Epithelial cell of prostate (primary cell): ENCODE measurements at regions not wholly inside any gene's neighbourhood (a gene's known extent, or its start where the extent isn't known, plus 50 kb on each side); places are given as distances from the start of the nearest gene placed in this dataset.
A peak's percentile ranks its signal among the peaks of the same experiment; 100 is the strongest.

ENCODE experiments used
- DNase-seq: peaks from one replicate; pipeline ENCODE4 v3.0.0-alpha.2; 2011; ENCODE audit warnings: low read depth, low spot score
- H3K27ac ChIP-seq: fragments of 450-650 bp; 2 replicates; pipeline ENCODE4 v1.5.1; 2017; ENCODE audit warnings: mild to moderate bottlenecking

DNA sequence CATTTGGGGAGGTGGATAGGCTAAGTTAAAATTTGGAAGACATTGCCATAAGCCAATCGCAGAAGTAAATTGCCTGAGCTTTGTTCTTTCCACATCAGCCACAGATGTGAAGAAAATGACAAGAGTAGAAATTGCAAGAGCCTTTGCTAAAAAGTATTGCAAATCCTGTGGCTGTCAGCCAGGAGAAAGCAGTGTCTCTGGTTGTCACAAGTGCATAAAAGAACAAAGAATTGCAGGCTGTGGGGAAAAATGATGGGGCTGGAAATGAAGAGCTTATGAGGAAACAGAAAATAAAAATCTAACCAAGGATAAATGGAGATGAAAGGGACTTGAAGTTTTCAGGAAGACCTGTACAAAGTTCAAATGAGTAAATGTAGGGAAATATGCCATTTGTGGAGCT lies 344.8 kb downstream of the CSNK1G3 start:
- DNase-seq = no peak

DNA sequence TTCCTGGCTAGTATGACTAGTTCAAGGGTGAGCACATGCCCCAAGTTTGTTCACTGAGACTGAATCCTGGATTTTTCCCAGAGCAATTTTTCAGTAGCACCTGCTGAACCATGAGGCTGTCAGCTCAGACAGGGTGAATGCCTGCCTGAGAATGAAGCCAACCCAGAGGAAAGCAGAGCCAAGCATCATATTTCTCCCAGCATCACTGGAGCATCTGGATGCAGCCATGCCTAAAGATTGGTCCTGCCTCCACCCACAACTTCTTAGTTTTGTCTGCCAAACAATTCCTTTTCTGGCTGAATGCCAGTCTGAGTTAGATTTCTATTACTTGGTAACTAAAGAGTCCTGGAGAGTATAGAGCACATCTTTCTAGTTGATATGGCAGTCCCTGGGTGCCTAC lies 343.6 kb downstream of the CSNK1G3 start:
- no peak for DNase-seq
- H3K27ac ChIP-seq = no peak overlapping the region

More for the DNA sequence above, 344.8 kb downstream of the CSNK1G3 start:
- H3K27ac ChIP-seq = no peak overlapping the region

DNA sequence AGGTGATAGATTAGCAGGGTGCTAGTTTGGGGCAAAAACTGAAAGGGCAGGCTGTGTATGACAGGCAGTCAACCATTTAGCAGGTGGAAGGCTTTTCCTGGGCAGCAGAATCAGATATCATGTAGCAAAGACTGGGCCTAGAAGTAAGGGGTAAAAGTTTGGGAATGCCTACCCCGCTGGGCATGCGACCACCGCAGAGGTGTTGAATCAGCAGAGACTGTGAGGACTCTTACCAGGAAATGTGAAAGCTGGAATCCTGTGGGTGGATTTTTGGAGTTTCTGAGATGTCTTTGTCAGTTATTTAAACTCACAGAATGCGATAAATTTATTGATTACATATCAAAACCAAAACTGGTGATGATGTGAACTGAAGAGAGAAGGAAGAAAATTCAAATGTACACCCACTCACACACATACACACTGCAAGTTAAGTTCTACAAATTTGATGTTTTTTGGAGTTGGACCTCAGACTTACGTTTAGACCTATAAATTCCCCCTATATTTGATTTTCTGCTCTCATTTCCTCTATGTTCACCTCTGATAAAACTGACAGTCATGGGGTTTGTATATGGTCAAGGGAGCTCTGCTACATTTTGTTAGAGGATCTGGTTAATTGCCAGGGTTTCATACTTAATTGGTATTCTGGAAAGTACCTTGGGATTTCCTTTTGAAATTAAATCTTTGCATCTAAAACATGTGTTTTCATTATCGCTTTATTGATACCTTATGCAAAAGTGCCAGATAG lies 333.6 kb downstream of the CSNK1G3 start:
- DNase-seq = no peak
- no peak overlapping the region for H3K27ac ChIP-seq

DNA sequence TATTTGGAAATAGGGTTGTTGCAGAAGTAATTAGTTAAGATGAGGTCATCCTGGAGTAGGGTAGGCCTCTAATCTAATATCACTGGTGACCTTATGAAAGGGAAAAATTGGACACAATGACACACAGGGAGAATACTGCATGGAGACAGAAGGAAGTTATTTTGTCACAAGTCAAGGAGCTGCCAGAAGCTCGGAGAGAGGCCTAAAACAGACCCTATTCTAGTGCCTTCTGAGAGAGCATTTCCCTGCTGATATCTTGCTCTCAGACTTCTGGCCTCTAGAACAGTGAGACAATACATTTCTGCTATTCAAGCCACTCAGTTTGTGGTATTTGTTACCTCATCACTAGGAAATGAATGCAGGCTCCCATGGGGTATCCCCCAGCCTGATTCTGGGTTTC lies 332.9 kb downstream of the CSNK1G3 start:
- no peak for DNase-seq
- no peak overlapping the region for H3K27ac ChIP-seq

DNA sequence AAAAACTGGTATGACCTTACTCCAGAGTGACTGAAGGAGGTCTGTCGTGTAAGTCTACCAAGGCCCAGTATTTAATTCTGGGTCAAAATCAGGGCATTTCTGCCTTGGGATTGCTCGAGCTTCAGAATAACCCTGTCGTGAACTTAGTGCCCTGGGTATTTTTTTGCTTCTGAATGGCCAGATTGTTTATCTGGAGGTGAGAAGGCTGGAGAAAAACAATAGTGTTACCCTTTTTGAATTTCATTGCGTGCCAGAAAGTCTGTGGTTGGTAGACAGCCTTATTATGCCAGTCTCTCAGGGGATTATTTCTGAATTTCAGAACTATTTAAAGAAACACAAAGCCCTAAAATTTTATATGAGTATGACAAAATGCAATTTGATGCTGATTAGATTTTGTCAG lies 323.4 kb downstream of the CSNK1G3 start:
- no peak overlapping the region for H3K27ac ChIP-seq
- DNase-seq = no peak

DNA sequence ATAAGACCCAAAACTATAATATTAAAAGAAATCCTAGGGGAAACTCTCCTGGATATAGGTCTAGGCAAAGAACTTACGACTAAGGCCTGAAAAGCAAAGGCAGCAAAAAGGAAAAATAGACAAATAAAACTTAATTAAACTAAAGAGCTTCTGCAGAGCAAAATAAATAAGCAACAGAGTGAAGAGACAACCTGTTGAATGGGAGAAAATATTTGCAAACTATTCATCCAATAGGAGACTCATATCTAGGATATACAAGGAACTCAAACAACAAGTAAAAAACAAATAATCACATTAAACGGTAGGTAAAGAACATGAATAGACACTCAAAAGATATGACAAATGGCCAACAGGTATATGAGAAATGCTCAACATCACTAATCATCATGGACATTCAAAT lies 318.6 kb downstream of the CSNK1G3 start:
- no peak overlapping the region for H3K27ac ChIP-seq
- DNase-seq = no peak

DNA sequence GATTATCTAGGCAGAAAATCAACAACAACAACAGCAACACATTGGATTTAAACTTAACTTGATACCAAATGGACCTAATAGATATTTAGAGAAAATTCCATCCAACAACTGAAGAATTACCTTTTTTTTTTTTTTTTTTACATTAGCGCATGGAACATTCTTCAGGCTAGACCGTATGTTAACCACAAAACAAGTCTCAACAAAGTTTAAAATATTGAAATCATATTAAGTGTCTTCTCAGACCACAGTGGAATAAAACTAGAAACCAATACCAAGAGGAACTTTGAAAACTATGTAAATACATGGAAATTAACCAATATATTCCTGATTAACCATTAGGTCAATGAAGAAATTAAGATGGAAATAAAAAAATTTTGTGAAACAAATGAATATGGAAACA lies 315.8 kb downstream of the CSNK1G3 start:
- no peak overlapping the region for H3K27ac ChIP-seq

DNA sequence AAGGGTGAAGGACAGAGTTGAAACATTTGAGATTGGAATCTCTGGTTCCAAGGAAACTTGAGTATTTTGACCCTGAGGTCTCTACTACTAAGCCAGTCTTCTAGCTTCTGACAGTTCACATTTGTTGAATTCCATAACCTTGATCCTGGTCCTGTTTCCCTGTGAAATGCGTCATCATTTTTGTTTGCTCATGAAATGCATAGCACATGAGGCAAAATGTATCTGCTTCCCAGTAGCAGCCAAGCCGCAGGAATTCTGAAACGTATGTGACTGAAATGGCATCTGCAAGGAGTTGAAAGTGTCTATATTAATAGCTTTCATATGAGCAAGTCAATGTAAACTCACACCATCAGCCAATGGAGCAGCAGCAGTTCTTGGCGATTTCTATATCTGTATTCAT lies 307.9 kb downstream of the CSNK1G3 start:
- no peak overlapping the region for H3K27ac ChIP-seq
- DNase-seq = no peak

More for the DNA sequence above, 315.8 kb downstream of the CSNK1G3 start:
- DNase-seq = no peak

DNA sequence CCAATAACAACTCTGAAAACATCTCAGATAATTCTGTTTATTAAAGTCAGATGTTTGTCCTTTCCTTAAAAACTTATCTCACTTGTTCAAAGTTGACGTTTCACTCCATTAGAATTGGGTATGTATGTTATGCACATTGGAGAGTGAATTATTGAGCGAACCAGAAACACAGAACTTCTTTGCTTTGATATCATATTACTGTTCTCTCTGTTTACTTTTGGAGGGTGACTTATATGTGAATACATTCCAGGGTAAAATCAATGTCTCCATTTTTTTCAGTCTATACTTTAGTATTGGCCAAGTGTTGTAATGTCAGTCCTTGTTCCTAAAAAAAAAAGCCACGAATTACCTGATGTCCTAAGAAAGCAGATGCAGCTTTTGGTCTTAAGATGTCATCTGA lies 307.4 kb downstream of the CSNK1G3 start:
- no peak overlapping the region for H3K27ac ChIP-seq
- no peak for DNase-seq

DNA sequence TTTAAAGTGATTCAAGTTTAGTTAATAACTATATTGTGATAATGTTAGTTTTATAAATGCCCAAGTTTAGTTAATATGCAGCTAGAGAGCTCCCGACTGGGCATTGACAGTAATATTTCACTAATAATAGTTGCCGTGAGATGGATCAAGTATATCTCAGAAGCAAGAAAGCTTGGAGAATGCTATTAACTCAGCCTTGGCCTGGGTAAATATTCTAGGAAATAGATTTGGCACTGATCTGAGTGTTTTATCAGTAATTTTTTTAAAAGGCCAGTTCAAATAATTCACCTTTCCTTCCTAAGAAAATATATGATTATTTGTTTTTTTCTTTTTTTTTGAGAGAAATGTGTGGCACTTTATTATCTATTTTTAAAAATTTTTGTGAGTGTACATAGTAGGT lies 305.3 kb downstream of the CSNK1G3 start:
- no peak overlapping the region for H3K27ac ChIP-seq
- no peak for DNase-seq

DNA sequence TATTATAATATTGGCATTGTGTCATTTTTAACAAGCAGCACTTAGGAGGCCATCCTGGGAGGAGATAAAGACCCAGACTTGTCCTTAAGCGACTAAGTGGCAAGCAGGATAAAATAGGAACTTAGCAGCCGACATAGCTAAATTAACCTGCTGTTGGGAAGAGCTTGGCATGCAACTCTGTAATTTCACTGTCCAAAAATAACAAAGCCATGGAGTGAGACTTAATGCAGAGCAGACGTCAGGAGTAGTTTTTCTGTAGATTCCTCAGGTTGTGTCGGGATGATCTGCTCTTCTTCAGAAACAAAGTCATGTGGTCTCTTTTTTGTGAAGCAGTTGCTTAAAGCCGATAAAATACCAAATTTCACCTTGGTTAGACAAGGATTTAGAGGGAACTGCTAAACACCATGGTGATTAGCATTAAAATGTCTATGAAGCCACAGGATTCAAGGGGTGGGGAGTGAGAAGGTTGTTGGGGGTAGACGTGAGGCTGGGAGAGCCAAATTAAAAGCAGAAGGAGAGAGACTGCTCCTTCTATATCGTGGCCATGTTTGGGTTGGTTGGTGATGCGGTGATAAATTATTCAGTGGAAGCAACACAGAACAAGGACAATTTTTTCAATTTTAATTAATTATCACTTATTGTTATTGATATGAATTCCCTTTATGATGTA lies 303.0 kb downstream of the CSNK1G3 start:
- no peak overlapping the region for H3K27ac ChIP-seq
- DNase-seq = no peak

DNA sequence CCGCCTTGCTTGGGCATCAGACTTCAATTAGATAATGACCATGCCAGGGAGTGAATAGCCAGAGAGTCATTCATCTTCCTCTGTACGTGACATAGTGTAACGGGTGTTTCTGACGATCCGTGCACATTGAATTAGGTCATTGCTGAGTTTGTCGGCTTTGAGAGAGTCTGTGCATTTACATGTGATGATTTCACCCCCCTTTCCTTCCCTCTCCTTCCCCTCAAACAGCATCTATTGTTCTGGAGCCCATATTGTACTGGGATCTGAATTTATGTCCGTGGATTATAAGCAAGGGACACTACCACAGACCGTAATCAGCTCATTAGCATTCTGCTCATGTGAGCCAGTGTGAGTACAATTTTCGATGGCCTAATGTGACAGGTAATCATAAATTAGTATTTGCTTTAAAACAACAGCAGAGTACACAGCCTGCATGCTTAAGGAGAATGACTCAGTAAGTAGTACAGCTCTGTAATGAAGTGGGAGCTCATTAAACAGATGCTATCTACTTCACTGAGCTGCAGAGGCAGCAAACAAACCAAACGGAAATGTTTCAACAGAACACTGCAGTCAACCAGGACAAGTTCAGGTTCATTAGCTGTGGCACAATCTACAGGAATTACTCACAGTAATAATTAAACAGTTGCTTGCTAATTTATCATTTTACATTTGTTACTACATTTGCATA lies 302.1 kb downstream of the CSNK1G3 start:
- peak; percentile 41 for DNase-seq
- no peak overlapping the region for H3K27ac ChIP-seq

DNA sequence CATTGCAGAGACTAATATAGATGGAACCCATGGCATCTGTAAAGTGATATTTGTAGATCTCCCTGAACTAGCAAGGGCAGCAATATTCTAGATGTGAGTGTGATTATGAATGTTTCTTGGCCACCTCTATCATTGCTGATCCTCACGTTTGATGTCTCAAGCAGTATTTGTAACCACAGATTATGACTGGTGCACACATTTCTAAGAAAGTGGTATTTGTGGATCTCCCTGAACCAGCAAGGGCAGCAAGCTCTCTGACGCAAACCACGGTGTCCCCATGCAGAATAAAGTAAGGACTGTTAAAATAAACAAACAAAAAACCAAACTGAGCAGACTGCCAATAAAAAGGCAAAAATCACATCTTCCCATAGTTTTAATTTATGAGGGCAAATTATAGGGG lies 301.3 kb downstream of the CSNK1G3 start:
- H3K27ac ChIP-seq = no peak overlapping the region

DNA sequence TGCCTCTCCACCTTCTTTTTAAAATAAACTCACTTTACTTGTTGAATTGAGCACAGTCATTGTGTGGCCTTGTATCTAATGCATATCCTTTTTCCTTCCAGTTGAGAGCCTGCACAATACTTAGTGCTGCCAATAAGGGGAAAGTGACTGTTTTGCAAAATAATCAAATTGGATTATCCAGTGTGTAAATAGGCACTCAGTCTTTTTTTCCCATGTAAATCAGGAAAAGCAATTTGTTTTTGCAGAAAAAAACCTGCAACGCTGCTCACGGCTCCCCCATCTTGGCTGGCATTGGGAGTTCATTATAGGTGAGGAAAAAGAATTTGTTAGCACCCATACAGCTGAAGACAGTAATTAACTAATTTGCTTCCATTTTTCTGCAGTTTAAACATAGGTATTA lies 299.9 kb downstream of the CSNK1G3 start:
- DNase-seq = no peak
- H3K27ac ChIP-seq = no peak overlapping the region

More for the DNA sequence above, 301.3 kb downstream of the CSNK1G3 start:
- DNase-seq = no peak

DNA sequence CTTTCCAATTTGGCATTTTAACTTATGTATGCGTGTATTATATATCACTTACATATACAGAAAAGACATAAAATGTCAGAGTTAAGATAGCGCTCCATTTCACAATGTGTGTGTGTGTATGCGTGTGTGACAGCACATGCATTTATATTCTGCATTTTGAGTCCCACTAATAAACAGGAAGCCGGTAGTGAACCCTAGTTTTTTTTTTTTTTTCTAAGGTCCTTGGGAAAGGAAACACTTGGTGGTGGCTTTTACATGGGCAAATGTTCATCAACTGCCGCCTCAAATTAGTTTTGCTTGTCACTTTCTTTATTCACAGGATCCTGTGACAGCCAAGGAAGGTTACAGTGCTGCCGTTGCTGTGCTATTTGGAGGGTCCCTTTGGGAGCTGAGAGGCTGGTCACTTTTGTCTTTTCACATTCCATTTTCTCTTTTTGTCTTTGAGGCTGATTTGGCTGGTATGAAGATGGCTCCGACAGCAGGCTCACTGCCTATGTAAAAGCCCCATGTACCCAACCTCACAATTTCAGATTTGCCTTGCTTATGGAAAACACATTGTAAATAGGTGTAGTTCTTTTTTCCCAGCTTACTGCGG lies 298.9 kb downstream of the CSNK1G3 start:
- H3K27ac ChIP-seq = no peak overlapping the region
- DNase-seq = no peak

DNA sequence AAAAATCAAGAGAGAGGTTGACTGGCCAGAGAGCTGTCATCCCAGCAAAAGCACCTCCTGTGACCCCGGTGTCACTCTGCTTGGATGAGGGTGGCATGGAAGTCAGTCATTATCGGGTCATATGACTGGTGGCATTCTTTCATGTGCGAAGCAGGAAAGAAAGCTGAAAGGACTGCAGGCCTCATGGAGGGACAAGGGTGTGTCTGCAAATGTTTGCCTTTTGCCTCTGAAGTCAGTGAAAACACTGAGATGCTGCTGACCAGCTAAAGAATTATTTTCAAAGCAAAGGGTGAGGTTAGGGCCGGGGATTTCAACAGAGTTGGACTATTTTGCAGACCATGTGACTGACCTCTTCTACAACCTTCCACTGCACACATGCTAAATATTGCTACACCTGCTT lies 298.3 kb downstream of the CSNK1G3 start:
- peak overlapping the region; percentile 11 for H3K27ac ChIP-seq
- DNase-seq = no peak

DNA sequence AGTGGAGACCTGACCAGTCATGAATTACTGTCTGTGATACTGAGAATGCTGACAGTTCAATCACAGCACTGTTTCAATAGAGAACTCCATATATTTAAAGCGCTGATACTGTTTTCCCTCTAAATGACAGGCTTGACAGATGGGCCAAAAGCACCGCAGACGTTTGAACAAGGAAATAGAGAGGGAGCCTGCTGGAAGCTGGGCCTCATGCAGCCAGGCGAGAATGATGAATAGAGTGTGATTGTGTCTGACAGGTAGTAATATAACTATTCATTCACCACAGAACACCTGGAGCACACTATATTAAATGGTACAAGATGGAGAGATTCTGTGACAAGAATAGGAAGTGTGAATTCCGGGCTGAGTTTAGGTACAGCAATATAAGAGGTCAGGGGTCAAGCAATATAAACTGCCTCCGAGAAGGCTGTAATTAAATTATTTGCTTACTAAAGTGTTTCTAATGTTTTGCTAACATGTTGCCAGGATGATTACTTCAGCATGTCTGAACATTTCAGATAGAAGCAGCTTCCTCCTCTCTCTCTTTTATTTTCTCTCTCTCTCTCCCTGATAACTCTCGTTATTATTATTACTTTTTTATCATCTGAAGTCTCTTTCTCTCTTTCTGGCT lies 297.7 kb downstream of the CSNK1G3 start:
- peak overlapping the region; percentile 11 for H3K27ac ChIP-seq
- DNase-seq = no peak

DNA sequence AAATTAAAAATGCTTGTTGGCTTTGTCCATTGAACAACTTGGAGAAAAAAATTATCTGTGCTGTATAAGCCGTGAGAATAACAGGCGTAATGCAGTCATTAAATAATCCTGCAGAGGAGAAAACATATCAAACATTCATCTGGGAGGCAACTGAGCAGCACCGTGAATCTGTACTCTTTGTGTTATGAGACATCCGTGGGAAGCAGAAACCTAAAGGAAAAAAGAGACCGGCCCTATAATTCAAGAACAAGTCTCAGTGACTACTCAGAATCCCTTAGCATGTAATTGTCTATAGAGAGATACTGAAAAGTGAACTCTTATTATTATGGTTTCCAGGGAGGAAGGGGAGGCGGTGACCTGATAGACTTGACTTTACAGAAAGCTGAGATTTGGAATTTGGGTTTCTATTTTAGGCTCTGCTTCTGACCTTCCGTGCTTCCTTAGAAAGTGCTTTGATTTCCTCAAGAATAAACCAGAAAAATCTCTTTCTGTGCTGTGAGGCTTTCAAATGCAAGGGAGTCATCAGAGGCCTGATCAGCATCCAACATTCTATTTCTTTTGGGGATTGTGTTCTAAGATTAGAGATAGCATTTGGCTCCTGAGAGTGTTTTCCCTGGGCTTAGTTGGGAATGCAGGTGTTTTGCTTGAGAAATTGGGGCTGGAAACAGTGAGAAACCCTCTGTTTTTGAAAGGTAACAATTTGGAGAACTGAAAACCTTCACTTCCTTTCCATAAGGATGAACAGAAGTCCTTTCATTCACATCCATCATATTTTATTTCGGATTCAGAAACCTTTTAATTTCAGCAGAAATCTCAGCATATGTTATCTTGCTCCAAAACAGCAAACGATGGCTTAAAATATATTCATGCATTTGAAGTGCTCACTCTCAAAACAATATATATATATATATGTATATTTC lies 296.7 kb downstream of the CSNK1G3 start:
- no peak overlapping the region for H3K27ac ChIP-seq
- DNase-seq = no peak

DNA sequence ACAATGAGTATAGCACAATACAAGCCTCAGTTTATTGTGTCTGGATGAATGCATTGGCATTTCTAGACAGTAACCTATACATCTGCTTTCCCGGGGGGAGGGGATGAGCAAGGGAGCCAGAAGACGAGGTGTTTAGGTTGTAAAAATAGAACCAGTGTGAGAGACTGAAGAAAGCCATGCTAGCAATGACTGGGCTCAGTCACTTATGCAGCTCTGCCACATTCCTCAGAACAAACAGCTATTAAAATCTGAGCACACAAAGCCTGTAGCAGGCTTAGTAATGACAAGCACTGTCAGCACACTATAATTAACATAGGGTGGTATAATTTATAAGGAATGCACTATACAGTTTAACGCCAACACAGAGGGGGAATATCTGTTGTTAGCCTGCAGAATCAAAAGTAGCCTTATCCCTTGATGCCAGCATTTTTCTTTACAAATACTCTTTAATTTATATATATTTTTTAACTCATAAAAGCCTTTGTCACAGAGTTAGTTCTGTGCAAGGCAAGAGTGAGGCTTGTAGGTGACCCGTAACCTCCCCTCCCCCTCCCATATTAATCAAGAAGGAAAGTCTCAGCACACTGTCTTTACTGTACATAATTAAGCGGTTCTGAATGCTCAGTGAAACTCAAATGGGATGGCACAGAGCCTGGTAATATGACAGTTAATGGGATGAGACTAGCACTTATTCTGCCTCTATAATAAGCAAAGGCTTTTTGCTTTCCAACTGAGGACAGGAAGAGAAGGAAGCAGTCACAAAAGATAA lies 295.4 kb downstream of the CSNK1G3 start:
- no peak overlapping the region for H3K27ac ChIP-seq
- DNase-seq = no peak
